ENCODE measurements at regions not wholly inside any gene's neighbourhood (a gene's known extent, or its start where the extent isn't known, plus 50 kb on each side); places are given as distances from the start of the nearest gene placed in this dataset.

GRCh38 chr17:62159994-62160393, 94.9 kb upstream of the MED13 start:
- TF ChIP-seq EP300 (IDR thresholded peaks at IDR 0.05) (no peak), CTCF (IDR thresholded peaks at IDR 0.05) (no peak), POLR2A (IDR thresholded peaks at IDR 0.05) (no peak), POLR2AphosphoS5 (IDR thresholded peaks at IDR 0.05) (no peak)

Measured in suprapubic skin (tissue), 4 donors.